ENCODE measurements at regions not wholly inside any gene's neighbourhood (a gene's known extent, or its start where the extent isn't known, plus 50 kb on each side); places are given as distances from the start of the nearest gene placed in this dataset.
A peak's percentile ranks its signal among the peaks of the same experiment; 100 is the strongest.

- Histone ChIP-seq H3K9me3 (peaks cover 0 to 6% (median 2%) of the 10 kb centered on the region in 4 donors), H3K27ac (no peak overlapping the region), H3K4me1 (no peaks in the 10 kb centered on the region), H3K27me3 (no peaks in the 10 kb centered on the region), H3K4me3 (no peak overlapping the region), H3K36me3 (no peaks in the 10 kb centered on the region)
- no peak for DNase-seq
- 77 to 93% methylated on average over 3 of the region's 3 CpGs for WGBS, 2 donors
- TF ChIP-seq POLR2A (IDR thresholded peaks at IDR 0.05): no peak
- no peak for TF ChIP-seq POLR2AphosphoS5 (IDR thresholded peaks at IDR 0.05)
- no peak for TF ChIP-seq EP300 (IDR thresholded peaks at IDR 0.05)
- no peak for ATAC-seq (ENCODE audit: low FRiP score in 2 of 2)
Measured at GRCh38 chr4:126742048-126742447, 890.7 kb upstream of the INTU start.

- H3K27me3 ChIP-seq: no peaks in the 10 kb centered on the region
- H3K27ac ChIP-seq: no peak overlapping the region
- no peaks in the 10 kb centered on the region for H3K4me1 ChIP-seq
- H3K9me3 ChIP-seq: peaks cover 0 to 6% (median 2%) of the 10 kb centered on the region in 4 donors
- ATAC-seq (ENCODE audit: low FRiP score in 2 of 2): no peak
- no peak for TF ChIP-seq EP300 (IDR thresholded peaks at IDR 0.05)
- TF ChIP-seq POLR2AphosphoS5 (IDR thresholded peaks at IDR 0.05): no peak
- no peak for TF ChIP-seq CTCF (IDR thresholded peaks at IDR 0.05)
- no peak overlapping the region for H3K4me3 ChIP-seq
- no peaks in the 10 kb centered on the region for H3K36me3 ChIP-seq
- no peak for DNase-seq
- 88 to 96% methylated on average over 1 of the region's 1 CpG for WGBS, 2 donors
Measured at GRCh38 chr4:126742885-126743284, 889.9 kb upstream of the INTU start.

- H3K27me3 ChIP-seq: no peaks in the 10 kb centered on the region
- ATAC-seq (ENCODE audit: low FRiP score in 2 of 2) (no peak), DNase-seq (no peak)
- 65 to 98% methylated on average over 3 of the region's 3 CpGs for WGBS, 2 donors
- TF ChIP-seq EP300 (IDR thresholded peaks at IDR 0.05): no peak
- no peak for TF ChIP-seq POLR2AphosphoS5 (IDR thresholded peaks at IDR 0.05)
- TF ChIP-seq CTCF (IDR thresholded peaks at IDR 0.05): no peak
- no peak for TF ChIP-seq POLR2A (IDR thresholded peaks at IDR 0.05)
- peaks cover 0 to 5% (median 0%) of the 10 kb centered on the region in 4 donors for H3K4me1 ChIP-seq
- H3K27ac ChIP-seq: no peak overlapping the region
- H3K4me3 ChIP-seq: no peak overlapping the region
- H3K36me3 ChIP-seq: no peaks in the 10 kb centered on the region
- peaks cover 0 to 6% (median 2%) of the 10 kb centered on the region in 4 donors for H3K9me3 ChIP-seq
Measured at GRCh38 chr4:126748736-126749135, 884.0 kb upstream of the INTU start.

GRCh38 chr4:126750723-126751122, 882.0 kb upstream of the INTU start:
- DNase-seq: no peak

GRCh38 chr4:126752126-126752525, 880.6 kb upstream of the INTU start:
- Histone ChIP-seq H3K9me3 (no peaks in the 10 kb centered on the region), H3K4me3 (no peak overlapping the region), H3K27ac (no peak overlapping the region), H3K4me1 (peaks cover 0 to 5% (median 2%) of the 10 kb centered on the region in 4 donors), H3K27me3 (no peaks in the 10 kb centered on the region), H3K36me3 (no peaks in the 10 kb centered on the region)
- DNase-seq (no peak), ATAC-seq (ENCODE audit: low FRiP score in 2 of 2) (no peak)
- no peak for TF ChIP-seq CTCF (IDR thresholded peaks at IDR 0.05)
- TF ChIP-seq EP300 (IDR thresholded peaks at IDR 0.05): no peak
- no peak for TF ChIP-seq POLR2A (IDR thresholded peaks at IDR 0.05)
- TF ChIP-seq POLR2AphosphoS5 (IDR thresholded peaks at IDR 0.05): no peak
- WGBS, 2 donors: 31 to 59% methylated on average over 5 of the region's 5 CpGs

More at GRCh38 chr4:126750723-126751122, 882.0 kb upstream of the INTU start:
- TF ChIP-seq CTCF (IDR thresholded peaks at IDR 0.05) (no peak), POLR2A (IDR thresholded peaks at IDR 0.05) (no peak)
- peak; percentile 29 to 73 for ATAC-seq (ENCODE audit: low FRiP score in 2 of 2)
- 22 to 33% methylated on average over 2 of the region's 2 CpGs for WGBS, 2 donors
- Histone ChIP-seq H3K9me3 (peaks cover 0 to 3% (median under 1%) of the 10 kb centered on the region in 4 donors), H3K27me3 (no peaks in the 10 kb centered on the region), H3K4me1 (peaks cover 0 to 5% (median 0%) of the 10 kb centered on the region in 4 donors), H3K27ac (no peak overlapping the region), H3K36me3 (no peaks in the 10 kb centered on the region), H3K4me3 (no peak overlapping the region)
